CD4-positive, alpha-beta T cell treated with Interleukin-4 for 4 hours (primary cell): ENCODE measurements at regions not wholly inside any gene's neighbourhood (a gene's known extent, or its start where the extent isn't known, plus 50 kb on each side); places are given as distances from the start of the nearest gene placed in this dataset.
"Not testable (repeated sequence)": the region's sequence is repeated elsewhere in the genome, so short reads cannot be mapped to it uniquely, and the experiment has no call there.

ENCODE experiments used
- DNase-seq: peaks from one replicate; pipeline ENCODE4 v3.0.0-alpha.2; 2020

DNA sequence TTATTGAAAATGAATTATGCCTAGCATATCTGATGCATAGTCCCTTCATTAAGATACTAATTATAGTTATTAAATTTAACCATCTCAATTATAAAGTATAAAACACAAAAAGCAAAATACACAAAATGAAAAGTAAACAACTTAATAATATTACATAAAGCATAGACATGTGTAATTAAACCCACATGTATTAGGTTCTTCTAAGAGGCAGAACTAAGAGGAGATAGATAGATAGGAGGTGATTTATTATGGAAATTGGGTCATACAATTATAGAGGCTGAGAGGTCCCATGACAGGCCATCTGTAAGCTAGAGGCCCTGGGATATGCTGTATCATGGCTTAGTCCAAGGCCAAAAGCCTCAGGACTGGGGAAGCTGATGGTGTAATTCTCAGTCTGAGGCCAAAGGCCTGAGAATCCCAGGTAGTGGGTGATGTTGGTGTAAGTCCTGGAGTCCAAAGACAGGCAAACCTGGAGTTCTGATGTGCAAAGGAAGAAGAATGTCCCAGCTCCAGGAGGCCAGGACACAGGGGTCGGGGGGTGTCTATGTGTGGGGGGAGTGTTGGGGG, 953.3 kb downstream of the TRHDE start:
- no peak for DNase-seq

DNA sequence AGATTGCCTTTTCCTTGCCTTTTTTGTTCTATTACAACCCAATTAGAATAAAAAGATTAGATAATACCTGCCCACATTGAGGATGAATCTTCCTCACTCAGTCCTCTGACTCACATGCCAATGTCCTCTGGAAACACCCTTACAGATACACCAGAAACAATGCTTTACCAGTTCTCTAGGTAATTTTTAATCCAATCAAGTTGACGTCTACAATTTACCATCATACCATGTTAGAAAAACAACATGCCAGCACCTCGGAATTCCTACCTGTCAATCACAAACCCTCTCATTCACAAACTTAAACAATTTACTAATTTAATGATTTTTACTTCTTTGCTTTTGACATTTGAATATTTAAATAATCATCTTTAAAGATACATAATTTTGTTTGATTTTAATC, 953.8 kb downstream of the TRHDE start:
- DNase-seq: no peak

DNA sequence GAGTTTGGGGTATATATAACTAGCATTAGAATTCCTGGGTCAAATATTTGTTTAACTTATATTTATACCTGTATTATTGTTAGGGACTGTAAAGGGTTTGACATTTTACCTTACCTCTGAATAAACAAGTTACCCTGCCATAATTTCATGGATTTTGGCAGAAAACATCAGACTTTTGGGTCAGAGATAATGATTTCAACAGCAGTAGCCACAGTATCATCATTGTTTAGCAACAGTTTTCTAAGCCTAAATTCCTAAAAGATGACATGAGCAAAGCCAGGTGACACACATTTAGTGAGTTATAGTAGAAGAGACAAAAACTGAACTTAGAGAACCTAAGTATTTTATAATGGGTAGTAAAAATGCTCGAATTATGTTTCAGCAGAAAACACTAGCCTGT, 954.4 kb downstream of the TRHDE start:
- no peak for DNase-seq

DNA sequence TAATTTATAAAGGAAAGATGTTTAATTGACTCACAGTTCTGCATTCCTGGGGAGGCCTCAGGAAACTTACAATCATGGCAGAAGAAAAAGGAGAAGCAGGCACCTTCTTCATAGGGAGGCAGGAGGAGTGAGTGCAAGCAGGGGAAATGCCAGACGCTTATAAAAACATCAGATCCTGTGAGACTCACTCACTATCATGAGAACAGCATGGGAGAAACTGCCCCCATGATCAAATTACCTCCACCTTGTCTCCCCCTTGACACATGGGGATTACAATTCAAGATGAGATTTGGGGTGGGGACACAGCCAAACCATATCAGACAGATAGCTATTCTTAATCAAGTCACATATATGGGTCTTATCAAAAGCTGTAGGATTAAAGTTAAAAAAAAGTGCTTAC, 956.7 kb downstream of the TRHDE start:
- DNase-seq: not testable (repeated sequence)

DNA sequence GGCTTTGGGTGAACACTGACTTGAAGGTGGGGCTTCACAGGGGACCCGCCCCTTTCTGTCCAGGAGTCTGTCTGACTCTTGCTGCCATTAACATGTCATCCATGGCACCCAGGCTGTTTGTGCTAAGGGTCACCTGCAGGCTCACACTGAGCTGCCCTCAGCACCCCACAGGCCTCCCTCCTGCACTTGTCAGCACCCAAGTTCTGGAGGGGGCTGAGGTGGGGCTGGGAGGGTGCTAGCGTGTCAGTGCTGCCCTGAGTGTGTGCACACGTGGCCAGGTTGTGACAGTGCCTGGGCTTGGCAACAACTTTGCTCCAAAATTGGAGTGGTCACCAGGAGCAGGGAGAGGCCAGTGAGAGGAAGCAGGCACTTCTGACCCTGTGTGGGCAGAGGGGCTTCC, 963.2 kb downstream of the TRHDE start:
- no peak for DNase-seq

DNA sequence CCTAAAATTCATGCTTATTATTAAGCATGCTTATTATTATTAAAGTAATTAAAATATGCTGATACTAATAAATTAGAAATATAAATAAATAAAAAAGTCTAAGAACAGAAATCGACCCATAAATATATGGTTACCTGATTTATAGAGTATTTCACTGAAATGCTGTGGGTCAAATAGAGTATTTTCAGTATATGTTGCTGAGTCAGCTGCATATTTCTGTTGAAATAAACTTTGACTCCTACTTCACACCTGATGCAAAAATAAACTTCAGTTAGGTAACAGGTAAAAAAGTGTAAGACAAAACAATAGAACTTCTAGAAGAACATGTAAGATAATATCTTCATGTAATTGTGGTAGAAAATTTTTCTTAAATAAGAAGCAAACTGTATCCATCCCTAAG, 967.9 kb downstream of the TRHDE start:
- DNase-seq: no peak

DNA sequence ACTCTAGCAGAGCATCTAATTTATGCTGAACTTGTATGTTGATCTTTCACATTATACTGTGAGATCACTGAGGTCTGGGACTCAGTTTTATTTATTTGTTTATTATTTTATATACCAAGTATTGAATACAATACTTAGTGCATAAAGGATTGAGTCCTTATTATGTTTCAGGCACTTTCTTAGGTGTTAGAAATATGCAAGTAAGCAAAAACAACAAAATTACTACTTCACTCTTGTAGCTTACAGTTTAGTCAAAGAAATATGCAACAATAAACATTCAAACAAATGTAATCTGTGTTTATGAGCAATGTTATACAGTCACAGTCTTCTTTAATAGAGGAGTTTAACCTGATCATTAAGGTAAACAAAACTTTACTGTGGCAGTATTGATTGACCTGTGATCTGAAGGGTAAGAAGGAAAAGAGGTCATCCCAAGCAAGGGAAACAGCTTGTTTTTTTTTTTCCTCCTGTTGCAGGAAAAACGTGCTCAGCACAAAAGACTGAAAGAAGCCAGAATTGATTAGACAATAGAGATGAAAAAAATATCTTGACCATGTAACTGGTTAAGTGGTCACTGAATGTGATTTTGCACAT, 990.7 kb downstream of the TRHDE start:
- DNase-seq: no peak

DNA sequence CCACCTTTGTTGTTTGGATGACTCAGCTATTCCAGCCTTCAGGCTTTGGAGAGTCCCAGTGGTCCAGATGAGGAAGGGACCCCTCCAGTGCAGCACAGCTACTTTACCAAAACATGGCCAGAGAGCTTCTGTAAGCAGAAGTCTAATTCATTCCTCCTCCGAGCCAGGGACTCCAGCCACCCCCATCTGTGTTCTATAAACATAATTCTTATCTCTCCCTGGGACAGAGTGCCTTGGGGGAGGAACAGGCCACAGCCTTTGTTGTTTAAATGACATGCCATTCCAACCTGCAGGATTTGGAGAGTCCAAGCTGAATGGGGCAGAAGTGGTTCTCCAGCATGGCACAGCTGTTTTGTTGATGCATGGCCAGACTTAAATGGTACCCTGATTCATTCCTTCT, 994.0 kb downstream of the TRHDE start:
- DNase-seq: no peak

DNA sequence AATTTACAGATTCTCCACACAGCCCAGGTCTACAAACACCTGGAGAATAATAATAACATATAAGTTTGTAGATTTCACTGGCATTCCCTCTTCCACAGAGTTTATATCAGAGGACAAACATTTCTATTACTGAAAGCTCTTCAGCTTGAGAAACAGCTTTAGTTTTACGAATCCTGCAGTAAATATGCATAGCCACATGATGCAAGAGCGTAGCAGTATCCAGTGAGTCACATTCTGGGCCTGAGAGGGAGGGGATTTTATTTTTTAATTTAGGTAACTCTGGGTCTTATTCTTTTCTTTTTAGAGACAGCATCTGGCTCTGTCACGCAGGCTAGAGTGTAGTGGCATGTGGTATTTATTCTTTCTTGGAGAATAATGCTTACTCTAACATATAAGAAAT, 1002.8 kb downstream of the TRHDE start:
- DNase-seq: no peak

DNA sequence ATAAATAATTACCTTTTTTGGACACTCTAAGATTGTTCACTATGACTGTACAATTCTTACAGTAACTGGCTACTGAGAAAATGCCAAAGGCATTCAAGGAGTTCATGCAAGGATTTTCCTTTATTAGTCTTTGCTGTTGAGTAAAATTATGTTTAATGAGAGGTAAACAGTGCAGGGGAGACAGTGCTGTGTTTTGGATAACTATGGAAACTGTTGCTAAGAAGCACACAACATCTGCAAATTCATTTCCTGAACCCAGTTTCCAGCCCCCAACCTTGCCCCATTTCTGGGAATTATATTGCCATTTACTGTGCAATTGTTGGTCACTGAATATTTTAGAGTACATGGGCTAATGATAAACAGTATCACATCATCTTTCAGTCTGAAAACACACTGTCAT, 1005.8 kb downstream of the TRHDE start:
- no peak for DNase-seq

DNA sequence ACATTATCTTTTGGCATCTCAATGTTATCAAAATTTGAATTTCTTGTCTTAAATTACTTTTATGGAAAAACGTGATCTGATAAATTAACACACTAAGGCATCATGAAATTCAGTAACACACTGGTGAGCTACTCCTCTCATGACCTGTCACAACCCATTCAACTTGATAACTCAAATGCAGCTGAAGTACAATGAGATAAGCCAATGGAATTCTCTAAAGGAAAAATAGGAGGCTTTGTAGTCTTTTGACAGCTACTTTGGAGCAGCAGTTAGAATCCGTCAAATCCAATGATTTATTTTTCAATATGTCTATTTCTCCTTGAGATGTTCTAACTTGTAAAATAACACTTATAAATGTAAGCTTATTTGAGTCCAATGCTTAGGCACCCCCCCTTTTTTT, 1029.4 kb downstream of the TRHDE start:
- no peak for DNase-seq

DNA sequence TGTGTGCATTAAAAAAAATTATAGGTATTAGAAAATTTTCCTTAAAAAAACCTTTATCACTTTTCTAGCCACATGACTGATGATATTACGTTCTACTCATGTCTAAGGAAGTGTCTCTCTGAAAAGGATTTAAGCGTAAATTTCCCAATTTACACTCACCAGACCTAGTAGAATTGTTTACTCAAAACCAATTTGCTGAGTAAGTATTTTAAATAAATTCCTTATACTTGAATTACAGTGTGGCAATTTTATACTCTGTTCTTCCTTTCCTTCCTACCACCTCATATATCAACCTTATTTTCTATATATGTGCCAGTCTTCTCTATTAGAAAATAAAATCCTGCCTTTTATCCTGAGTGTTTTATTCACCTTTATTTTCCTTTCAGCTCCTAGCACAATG, 1035.1 kb downstream of the TRHDE start:
- no peak for DNase-seq

DNA sequence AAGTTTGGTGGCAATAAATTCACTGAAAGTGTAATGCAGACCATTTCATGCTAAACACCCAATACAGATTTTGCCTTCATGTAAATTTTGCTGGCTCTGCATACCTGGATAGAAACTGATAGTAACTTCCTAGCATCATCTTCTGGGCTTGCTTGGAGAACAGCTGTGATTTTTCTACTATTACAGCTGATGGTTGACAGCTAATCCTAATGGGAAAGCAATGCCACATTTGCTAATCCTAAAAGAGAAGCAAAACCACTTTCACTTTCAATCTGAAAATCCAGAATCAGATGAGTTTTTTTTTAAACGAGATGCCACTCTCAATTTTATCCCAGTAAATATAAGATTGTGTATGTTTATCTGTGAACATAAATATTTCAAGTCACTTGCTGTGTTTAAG, 1035.9 kb downstream of the TRHDE start:
- no peak for DNase-seq

DNA sequence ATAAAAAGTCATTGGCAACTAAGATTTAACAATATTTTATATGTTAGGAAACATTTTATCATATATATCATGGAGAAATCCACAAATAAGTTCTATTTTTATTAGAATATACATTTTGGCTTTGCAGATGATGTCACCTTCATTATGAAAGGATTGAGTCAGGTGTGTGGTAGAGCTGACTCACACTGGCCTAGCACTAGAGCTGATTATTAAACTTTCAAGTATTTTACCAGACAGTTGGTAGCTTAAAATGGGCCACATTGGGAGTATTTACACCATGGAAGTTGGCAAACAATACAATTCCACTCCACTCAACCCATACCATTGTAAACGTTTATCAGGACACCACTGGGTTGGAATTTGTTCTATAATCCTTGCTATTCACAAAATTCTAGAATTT, 1036.6 kb downstream of the TRHDE start:
- DNase-seq: no peak

DNA sequence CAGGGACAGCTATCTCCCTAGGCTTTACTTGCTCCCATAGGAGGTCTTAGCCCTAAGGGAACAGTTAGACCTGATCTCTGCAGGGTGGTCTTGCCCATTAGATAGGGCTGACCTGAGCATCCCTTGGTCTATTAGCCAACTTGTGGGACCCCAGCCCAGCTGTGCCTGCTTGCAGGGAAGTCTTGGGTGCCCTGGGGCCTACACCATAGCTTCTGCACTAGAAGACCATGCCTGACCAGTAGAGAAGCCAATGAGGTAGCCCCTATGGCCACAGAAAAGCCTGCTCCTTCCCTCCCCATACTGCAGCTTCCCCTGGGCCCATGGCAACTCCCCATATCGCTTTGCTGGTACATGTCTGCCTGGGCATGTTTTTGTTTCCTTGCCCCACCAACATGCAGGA, 1049.1 kb downstream of the TRHDE start:
- no peak for DNase-seq

DNA sequence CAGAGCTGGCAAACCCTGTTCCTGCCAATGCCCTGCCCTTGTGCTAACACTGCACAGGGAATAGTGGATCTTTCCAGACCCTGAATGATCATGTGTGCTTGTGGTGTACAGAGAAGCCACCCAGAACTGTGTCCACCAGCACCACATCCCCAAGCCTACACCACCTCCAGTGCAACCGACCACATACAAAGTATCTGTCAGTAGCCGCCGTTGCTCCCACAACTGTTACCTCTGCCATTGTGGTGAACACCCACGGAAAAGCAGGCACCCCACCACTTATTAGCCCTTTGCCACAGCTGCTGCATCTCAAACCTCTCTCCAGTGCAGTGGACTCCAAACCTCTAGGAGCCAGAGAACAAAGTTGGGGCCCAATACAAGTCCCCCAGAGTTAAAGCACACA, 1049.6 kb downstream of the TRHDE start:
- DNase-seq: no peak

DNA sequence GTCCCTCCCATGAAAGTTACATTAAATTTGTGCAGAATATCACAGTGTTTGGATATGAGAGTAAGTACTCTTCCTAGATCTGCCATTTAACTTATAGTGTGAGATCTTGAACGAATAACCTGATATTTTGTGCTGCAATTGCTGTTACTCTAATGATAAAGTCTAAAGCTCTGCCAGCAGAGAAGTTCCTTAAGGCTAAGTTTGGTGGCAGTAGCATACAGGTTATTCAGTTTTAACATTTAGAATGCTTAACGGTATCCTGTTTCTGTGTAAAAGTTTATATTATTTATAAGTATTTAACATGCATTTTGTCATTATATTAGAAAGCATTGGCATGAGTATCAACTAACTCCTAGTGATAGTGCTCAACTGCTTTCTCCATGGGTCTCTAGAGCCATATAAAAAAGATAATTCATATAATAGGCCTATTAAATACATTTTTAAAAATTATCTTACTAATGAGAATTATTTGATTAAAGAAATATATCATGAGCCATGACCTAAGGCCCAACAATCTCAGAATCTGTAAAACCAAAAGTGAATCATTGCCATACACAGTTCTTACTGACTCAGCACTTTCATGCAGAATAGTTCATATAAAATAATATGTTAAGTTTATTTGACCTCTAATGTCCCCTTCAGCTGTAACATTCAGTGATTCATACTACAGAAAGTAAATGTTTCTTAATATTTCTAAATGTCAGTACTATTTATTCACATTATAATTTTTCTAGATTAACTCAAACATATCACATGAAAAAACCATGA, 1058.6 kb downstream of the TRHDE start:
- no peak for DNase-seq

DNA sequence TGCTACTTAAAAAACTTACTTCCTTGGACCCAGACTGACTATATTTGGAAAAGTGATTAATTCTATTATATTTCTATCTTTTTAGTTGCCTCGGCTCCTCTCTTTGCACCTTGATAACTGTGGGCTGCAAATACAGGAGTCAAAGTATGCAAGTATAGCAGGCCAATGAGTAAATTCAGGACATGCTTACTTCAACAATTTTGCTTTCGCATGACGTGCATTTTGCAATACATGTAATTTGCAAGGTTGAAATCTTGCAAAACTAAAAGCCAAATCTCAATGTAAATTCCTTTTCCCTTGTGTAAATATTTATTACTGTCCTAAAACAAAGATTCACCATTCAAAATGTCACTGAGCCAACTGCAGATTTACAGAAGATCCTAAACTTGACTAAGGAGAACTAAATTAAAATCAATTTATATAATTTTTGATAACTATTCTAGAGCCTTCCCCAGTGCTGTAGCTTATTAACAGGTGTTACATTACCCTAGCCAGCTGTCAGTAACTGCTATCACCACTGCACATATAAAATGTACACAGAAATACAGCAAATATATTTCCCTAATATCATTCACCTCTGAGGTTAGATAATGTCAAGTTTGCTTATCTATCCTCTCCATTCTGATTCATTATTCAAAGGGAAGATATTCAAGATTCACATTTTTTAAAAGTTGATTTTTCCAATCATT, 1069.5 kb downstream of the TRHDE start:
- DNase-seq: no peak

DNA sequence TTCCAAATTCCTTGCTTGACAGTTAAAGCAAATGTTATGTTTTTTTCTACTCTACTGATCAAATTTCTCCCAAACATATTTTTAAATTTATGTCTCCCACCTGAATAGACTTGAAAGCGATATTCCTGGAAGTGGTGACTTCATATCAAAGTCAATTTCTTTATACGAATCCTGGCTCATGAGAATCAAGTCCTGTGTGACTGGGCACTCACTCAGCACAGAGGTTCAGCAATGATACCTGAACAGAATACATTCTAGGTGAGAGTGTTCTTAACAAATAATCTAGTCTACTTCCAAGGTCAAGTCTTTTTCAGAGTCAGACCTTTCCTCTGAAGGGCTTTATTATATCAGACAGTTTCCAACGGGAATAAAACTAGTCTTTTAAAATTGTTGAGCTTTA, 1070.6 kb downstream of the TRHDE start:
- DNase-seq: no peak

DNA sequence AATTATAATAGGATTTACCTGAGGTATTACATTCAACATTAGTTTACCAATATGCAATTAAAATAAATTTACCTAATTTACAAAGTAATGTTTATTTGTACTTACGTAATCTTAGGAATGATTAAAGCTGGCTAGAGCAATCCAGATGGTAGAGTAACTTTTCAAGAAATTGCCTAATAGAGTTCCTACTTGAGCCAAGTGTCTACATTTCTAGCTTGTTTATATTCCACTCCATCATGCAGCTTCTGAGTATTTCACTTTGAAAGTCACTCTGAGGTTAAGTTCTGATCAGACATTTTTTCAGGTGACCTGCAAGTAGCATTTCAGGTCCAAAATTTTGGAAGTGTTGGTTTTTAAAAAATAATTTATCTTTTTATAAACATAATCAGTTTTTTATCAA, 1080.7 kb downstream of the TRHDE start:
- DNase-seq: no peak

DNA sequence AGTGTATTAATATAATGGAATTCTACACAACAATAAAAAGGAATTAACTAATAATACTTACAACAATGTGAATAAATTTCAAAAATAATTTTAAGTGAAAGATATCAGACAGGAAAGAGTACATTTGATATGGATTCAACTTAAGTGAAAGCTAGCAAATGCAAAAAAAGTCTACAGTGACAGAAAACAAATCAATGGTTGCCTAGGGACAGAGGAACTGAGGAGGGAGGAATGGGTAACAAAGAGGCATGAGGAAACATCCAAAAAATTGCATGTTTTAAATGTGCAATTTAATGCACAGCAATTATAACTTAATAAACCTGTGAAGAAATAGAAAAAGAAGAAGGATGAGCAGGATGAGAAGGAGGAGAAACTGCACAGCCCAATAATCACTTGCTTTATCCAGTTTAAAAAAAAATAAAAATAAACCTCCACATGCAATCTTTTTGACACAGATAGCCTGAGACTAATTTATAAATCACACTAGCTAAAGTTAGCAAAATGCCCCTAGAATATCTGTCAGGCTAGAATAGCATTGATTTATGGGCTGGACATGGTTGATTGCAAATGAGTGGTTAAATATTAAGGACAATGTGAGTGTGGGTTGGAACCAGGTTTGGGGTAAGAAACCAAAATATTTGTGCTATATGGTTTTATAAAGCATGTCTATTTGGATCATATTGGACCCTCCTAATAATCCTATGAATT, 1089.1 kb downstream of the TRHDE start:
- no peak for DNase-seq

DNA sequence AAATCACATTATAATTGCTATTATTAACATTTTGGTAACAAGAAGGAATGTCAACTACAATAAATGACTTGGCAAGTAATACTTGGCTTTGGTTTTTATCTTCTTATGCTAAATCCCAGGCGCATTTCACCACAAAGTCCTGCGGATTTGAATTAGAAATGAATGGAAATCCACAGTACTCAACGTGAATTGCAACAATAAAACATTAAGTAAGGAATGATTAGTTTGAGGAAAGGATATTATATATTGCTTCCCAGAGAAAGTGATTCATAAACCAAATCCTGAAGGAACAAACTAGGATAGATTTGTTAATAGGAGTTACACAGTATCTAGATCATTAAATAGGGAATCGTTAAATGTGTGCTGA, 1089.7 kb downstream of the TRHDE start:
- DNase-seq: no peak

DNA sequence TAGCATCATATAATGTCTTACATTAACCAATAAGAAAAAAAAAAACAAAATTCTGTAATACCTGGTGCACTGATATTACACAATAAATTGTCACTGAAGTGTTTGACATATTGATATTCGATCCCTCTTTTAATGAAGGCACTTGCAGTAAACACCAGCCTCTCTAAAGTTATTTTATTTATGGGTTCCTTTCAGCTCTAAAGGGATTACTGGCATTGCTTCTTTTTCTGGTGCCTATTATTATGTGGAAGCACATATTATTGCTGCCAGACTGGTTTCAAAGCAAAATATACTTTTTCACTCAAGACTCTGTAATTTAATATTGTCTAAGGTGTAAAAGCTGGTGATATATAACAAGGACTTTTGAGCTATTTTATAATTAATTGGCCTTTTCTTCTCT, 1090.5 kb downstream of the TRHDE start:
- no peak for DNase-seq

DNA sequence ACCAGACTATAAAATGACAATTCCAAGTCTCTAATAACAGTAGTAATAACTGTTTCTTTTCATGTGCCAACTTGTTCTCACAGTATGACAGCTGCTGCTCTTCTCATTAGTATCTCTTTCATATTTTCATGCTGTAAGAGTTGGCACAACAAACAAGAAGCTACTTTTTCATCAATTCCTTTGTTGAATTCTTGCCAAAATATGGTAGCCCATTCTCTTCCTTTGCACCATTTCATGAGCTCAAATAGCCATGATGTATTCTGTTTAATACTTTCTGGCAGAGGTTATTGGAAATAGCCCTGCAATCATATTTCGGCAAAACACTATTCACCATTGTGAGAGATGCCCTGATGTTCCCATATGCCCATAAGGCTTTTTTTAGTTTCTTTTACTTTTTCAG, 1100.7 kb downstream of the TRHDE start:
- no peak for DNase-seq
